SIG-M5 treated with dmso at 0.1 percent for 504 hours (cell line): ENCODE measurements at regions not wholly inside any gene's neighbourhood (a gene's known extent, or its start where the extent isn't known, plus 50 kb on each side); places are given as distances from the start of the nearest gene placed in this dataset.
"Not testable (repeated sequence)": the region's sequence is repeated elsewhere in the genome, so short reads cannot be mapped to it uniquely, and the experiment has no call there.

Experiments used
- DNase-seq: peaks from one replicate; lab custom pipeline; 2025; ENCODE audit not compliant: unreplicated experiment; lab: John Stamatoyannopoulos, UW

DNA sequence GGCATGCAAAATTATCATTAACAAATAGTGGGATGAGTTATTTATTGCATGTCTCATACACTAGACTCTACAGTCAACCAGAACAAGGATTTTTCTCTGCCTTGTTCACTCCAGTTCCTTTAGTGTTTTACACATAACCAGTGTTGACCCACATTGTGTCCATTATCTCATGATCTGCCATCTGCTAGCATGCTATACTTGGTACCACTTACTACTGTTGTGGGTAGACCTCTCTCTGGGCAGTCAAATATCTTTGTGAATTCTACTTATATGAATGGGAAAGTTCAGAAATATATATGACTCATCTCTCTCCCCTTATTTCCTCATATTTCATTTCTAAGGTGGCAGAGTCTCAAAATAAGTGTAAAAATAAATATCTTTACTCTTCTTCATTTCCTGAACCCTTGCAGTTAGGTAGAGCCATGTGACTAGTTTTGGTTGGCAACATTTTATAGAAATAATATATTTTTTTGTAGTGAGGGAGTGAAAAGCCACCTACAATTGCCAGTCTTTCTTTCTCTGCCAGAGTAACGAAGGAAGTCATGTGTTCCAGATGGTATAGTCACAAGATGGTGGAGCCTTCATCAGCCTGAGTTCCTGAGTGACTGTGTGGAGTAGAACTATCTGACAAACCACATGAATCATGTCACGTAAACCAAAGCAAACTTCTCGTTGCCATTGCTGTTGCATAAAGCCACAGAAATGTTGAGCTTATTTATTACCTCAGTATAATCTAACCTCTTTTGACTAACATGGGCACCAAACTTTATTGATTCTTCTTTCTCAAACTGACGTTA, 704.0 kb downstream of the RNF144A start:
- no peak for DNase-seq

GRCh38 chr2:7625392-7626138, 708.4 kb downstream of the RNF144A start:
- DNase-seq = no peak

- no peak for DNase-seq
Measured at GRCh38 chr2:7626139-7626537, 708.9 kb downstream of the RNF144A start.

DNA sequence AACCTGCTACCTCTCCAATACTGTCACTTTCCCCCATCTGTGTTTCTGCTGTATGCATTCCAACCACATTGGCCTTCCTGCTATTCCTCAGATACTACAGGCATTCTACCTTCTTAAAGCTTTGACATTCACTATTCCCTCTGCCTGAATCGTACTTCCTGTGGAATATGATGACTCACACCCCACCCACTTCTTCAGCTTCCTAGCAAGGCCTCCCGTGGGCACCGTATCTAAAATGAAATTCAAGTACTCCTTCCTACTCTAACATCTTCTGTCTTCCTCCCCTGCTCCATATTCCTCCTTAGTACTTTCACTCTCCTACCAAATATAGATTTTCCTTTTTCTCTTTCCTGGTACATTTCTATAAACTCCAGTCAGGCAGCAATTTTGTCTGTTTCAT, 710.4 kb downstream of the RNF144A start:
- no peak for DNase-seq

- DNase-seq = no peak
Measured at GRCh38 chr2:7632420-7632819, 715.2 kb downstream of the RNF144A start.

DNA sequence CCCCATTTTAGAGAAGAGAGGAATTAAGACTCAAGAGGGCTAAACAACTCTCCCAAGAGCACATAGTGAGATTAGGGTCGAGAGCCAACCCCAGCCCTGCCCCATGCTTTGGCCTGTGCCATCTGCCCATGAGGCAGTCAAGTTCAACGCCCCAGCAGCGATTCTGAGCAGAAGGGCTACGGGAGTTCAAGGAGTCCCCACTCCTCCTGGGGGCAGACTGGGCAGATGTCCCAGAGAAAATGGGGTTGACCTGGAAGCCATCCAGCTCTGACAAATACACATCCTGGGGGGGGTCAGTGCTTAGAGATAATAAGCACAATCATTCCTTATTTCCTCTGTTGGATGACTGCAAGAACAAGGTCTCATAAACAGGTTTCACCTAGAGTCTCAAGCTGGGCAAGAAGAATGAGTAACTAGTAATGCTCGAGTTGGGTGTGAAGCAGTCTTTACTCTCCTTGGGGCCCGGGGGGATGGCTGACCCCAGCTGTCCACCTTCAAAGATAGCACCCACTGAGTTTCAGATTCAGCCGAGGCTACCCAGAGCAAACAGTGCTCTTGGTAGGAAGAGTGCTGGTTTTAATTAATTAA, 716.4 kb downstream of the RNF144A start:
- no peak for DNase-seq

DNA sequence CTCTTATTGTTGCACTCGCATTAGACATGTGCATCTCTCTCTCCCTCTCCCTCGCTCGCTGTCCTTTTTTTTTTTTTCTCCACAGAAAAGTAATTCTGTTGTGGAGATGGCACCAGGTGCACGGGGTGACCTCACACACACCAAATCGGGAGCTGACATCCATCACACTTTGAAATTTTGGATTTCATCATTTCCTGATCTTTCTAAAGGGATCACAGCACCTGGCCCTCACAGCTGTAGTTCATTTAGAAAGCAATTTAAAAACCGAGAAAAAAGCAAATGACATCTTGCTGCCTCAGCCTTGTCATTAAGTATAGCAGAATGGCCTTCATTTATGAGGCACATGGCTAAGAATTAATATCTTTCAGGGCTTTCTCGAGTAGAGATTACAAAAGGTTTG, 717.2 kb downstream of the RNF144A start:
- DNase-seq = no peak

GRCh38 chr2:7639476-7639875, 722.3 kb downstream of the RNF144A start:
- DNase-seq = no peak

DNA sequence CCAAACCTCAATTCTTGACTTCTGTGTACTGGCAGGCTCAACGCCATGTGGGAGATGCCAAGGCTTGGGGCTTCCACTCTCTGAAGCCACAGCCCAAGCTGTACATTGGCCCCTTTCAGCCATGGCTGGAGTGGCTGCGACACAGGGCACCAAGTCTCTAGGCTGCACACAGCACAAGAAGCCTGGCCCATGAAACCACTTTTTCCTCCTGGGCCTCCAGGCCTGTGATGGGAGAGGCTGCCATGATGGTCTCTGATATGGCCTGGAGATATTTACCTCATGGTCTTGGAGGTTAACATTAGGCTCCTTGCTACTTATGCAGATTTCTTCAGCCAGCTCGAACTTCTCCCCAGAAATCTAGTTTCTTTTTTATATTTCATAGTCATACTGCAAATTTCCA, 724.1 kb downstream of the RNF144A start:
- not testable (repeated sequence) for DNase-seq

- DNase-seq = no peak
Measured at GRCh38 chr2:7646024-7646423, 728.8 kb downstream of the RNF144A start.

DNA sequence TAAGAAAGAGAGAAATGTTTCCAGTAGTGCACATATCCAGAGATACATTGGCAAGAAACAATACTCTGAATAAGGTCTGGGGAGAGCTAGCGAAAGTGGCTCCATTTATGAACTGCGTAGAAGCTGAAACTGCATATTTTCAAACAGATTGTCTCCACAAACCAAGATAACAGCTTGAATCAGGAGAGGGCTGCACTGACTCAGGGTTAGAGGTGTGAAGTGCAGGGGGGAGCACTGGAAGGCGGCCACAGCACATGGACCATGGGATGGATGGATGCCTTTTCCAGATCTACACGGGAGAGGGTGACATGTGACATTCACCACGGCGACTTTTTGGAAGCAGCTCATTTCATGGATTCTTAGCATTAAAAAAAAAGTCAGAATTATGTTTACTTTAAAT, 729.4 kb downstream of the RNF144A start:
- DNase-seq = no peak

DNA sequence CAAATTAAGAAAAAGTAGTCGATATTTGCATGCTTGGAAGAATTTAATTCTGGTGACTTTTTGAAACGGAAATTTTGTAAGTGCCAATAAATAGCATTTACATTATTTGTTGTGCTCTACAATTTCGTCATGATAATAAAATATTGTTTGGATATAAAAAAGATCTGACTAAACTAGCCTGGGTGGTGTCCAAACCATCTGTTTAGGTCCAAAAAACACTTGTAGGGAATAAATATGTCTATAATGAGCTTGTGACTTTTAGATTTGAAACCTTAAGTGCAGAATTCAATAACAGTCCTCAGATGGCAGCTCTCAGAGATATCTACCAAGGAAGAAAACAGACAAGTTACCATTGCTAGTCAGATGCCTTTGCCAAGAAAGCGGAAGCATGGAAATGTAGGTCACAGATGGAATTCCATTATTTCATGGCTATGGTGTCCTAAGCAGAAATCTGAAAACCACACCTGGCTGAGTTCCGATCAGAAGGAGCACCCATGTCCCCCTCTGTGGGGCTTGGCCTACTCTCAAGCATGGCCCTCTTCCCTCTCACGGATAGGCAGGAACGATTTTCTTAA, 731.1 kb downstream of the RNF144A start:
- DNase-seq = no peak

GRCh38 chr2:7649461-7650228, 732.4 kb downstream of the RNF144A start:
- DNase-seq = no peak

DNA sequence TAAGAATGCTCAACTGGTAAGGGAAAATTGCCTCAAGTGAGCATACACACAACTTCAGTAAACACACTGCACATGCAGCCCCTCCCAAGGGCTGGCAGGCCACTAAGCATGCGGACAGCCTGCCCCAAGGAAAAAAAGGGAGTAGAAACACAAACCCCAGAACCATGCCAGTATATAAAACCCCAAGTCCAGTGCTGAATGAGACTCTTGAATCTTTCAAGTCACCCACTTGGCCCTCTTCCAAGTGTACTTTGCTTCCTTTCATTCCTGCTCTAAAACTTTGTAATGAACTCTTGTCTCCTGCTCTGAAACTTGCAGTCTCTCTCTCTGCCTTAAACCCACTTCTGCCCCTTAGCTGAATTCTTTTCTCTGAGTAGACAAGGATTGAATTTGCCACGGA, 736.4 kb downstream of the RNF144A start:
- DNase-seq = no peak

DNA sequence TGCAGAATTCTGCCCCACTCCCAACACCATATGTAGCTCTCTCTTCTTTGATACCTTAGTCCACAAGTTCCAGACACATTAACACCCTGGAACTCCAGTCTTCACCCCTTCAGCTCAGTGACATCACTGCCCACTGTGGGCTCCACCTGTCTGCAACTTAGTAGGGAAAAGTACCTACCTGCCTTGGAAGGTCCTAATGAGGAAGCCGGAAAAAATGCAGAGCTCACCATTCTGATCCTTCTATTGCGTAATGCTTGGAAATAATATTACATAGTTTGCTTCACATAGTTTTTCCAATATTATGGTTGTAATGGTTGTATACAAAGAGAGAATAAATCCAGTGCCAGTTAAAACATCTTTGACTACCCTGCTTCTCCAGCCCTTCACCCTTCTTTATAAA, 738.4 kb downstream of the RNF144A start:
- DNase-seq = no peak

- not testable (repeated sequence) for DNase-seq
Measured at GRCh38 chr2:7657526-7657925, 740.3 kb downstream of the RNF144A start.

DNA sequence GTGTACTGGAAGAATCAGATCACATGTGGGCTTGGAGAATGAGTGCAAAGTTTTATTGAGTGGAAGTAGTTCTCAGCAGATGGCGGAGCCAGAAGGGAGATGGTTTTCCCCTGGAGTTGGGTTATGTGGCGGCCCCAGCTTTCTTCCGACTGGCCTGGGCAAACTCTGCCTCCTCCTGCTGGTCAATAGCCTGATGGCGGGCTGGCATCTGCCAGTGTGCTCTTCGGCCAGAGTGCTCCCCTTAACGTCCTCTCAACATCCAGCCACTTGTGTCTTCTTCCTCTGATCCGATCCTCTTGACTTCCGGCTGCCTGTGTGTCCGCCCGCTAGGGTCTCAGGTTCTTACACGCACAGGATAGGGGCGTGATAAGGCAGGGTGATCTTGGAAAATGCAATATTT, 741.3 kb downstream of the RNF144A start:
- DNase-seq = no peak

DNA sequence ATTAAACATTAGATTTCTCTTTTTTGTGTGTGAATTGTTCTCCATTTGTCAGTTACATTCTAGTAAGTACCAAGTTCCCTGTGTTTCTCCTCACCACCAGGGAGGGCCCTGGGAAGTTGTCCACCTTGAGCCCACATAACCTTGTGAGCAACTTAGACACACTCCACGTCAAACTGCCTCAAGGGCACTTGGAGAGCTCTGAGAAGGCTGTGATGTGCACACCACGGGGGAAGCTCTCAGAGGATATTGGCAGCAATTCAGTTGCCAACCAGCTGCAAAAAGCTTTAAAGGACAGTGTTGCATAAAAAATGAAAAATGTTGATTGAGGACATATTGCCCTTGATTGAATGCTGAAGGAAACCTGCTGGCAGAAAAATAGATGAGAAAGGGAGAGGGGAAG, 743.6 kb downstream of the RNF144A start:
- no peak for DNase-seq

- DNase-seq = no peak
Measured at GRCh38 chr2:7661502-7661901, 744.3 kb downstream of the RNF144A start.

- DNase-seq = no peak
Measured at GRCh38 chr2:7665880-7666279, 748.7 kb downstream of the RNF144A start.
